Stimulated activated CD4-positive, alpha-beta T cell treated with anti-CD3 and anti-CD28 coated beads, Interleukin-4, amount 100 ng/mL, for 1 hour (primary cell): ENCODE measurements at regions not wholly inside any gene's neighbourhood (a gene's known extent, or its start where the extent isn't known, plus 50 kb on each side); places are given as distances from the start of the nearest gene placed in this dataset.
"Not testable (repeated sequence)": the region's sequence is repeated elsewhere in the genome, so short reads cannot be mapped to it uniquely, and the experiment has no call there.

Source experiments
- DNase-seq: peaks from one replicate; pipeline ENCODE4 v3.0.0-alpha.2; 2020

DNA sequence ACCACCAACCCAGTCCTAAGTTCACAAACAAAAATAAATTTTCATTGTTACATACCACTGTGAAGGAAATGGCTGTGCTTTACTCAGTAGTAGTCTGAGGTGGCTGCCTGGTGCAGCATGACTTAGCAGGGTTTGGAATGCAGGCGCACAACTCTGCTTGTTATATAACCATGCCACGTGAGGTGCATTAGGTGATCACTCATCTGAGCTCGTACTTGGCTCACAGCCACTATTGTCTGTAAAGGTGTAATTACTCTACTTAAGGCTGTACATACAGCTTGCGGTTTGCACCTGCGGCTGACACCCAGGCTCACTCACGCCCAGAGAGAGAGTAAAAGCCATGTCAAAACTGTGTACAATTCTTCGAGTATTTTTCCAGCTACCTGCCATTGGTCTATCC, 599.4 kb downstream of the LTN1 start:
- DNase-seq, result no peak

DNA sequence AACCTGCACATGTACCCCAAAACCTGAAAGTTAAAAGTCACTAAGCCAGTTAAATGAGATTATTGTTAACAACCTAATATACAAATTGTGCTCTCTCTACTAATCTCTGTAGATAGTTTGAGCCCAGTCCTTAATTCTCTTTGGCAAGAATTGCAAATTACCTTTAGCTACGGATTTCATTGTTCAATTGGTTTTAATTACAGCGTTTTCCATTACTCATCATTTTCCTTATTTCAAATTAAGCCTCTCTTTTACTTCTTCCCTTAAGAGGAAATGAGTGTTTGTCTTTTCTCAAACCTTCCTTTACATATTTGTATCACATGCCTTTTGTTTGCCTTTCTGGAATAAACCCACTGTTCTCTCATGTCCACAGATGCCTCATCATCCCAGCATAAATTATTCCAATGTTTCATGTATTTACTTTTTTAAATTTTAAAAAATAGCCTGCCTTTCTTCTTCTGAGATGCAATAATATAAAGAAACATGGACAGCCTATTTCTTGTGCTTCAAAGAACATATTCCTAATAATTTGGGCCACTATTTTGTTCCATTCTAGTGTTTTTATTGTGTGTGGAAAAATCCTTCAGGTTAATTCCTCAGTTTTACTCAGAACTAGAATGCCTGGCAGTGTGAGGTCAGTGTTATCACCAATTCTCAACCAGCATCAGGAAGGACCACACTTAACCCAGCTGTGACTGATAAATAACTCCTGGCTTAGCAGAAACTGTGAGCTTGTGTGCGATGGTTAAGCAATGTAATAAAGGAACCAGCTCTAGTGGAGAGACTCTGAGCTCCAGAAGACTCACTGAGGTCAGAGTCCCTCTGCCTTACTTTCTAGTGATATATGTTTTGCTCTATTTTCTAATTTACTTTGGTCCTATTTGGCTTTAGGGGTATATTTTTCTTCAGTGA, 600.5 kb downstream of the LTN1 start:
- DNase-seq, result no peak

DNA sequence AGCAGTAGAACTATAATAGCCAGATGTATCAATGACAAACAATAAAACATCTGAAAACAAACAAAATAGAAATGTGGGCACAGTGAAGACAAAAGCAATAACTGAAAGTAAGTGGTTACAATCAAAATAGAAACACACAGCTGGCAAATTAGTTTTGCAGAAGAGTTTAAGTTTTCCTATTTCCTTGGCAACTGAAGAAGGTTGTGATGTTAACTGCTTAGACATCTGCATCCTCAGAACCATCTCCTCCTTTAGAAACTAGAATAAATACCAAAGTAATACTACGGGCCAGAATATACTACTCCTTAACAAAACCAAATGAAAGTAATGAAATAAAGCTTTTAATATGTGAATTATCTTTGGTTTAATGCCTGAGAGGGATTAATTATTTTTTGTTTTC, 605.5 kb downstream of the LTN1 start:
- DNase-seq, result no peak

DNA sequence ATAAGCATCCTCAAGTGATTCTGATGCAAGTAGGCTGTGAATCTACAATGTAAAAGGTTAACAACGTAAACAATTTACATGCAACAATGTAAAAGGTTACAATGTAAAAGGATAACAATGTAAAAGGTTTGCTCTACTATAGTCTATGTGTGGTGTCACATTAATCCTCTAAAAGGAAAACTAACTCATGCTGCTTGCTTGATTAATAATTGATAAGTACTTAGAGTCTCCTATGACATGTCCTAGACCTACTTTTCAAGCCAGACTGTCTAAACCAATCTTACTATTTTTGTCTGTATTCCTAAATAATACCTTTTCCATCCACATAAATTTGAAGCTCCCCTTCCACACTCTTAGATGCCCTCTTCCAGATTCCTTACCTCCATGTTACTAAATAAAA, 606.8 kb downstream of the LTN1 start:
- DNase-seq, result no peak

DNA sequence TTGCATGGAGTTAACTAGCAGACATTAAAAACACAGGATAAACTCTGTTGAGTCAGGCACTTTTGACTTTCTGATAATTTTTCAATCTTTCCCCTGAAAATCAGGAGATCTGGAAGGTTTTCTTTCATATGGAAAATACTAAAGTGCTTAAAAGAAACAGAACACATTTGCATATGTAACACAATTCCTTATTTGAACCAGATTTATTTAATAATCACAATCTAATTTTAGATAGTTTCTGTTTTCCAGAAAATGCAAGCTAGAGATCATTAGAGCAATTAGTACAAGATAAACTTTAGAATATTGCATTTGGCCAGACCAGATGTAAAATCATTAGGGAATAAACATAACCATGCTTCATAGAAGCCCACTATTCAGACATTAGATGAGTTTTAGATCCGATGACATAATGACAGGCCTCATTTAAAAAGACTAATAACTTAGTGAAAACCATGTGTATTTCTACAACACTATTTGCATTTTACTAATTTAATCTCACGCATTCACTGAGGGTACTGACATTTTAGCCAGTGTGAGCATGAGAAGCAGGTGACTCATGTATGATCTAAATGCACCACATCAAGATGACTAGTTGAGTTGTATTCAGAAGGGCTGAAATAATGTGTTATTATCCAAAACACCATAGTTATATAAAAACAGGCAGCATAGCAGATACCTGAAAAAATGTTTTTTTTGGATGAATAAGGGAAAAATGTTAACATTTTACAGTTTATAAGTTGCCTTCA, 611.5 kb downstream of the LTN1 start:
- DNase-seq, result not testable (repeated sequence)

DNA sequence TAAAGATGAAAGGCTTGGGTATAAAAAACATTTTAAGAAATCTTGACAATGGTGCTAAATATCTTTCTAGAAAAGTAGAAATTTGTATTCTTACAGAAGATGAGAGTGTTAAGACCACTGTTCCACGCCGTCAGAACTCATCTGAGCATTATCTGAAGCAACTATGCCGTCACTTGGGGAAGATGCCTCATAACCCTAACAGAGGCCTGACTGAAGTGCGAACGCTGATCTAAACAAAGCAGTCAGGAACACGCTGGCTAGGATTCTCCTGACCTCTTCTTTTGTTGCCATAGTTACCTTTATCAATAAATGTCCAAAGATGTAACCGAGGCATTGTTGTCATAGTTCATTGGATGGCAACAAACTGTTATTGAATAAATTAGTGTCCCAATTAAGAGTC, 612.4 kb downstream of the LTN1 start:
- no peak for DNase-seq

DNA sequence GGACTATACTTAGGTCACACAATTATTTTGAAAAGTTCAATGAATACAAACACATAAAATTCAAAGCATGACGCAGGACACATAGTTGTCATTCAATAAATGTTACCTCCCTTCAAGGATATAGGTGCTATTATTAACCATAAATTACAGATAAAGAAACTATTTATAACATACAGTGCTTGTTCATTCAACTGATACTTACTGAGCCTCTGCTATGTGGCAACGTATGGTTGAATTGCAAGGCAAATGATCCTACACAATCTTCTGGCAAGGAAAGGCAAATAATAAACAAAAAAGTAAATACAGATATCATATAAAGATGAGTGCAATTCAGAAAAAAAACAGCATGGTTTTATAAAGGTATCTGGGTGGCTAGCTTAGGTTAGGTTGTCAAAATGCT, 614.7 kb downstream of the LTN1 start:
- DNase-seq, result no peak

DNA sequence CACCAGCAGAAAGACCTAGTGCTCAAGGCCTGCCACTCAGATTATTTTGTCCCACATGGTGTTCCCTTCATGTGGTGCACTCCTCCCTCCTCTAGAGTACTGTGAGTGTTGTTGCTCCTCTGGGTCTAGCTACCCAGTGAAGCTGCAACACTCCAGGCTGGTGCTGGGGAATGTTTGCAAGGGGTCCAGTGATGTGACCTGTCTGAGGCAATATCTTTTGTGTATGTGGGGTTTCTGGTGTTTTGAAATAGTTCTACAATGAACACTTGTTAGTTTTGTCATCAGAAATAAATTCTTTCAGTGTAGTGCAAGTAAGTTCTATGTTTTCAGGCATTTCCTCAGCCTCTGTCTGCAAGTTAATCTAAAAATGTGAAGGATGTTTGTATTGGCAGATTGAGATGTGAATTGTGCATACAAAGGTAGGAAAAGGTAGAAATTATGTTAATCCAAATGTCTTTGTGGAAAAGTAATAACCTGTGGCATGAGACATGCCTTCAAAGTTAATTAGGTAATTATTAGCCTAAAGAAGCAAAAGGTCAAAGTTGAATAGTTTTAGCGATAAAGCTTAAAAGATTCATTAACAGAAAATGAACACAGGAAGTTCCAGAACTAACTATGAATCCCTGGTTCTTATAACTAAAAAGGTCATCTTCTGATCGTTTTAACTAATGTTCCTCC, 616.8 kb downstream of the LTN1 start:
- DNase-seq, result no peak

DNA sequence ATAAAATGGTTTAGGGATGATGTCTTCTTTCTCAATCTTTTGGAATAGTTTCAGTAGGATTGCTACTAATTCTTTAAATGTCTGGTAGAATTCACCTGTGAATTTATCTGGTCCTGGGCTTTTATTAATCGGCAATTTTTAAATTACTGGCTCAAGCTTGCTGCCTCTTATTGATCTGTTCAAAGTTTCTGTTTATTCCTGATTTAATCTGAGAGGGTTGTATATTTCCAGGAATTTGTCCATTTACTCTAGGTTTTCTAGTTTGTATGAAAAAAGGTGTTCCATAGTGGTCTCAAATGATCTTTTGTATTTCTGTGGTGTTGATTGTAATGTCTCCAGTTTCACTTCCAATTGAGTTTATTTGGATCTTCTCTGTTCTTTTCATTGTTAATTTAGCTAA, 617.8 kb downstream of the LTN1 start:
- no peak for DNase-seq

DNA sequence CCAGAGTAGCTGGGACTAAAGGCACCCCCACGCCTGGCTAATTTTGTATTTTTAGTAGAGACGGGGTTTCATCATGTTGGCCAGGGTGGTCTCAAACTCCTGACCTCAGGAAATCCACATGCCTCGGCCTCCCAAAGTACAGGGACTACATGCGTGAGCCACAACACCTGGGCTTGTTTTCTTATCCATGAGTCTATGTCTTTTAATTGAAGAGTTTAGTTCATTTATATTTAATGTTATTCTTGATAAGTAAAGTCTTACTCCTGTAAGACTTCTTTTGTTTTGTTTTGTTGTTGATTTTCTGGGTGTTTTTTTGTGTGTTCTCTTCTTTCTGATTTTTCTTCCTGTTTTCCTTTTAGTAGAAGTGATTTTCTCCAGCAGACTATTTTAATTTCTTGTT, 621.0 kb downstream of the LTN1 start:
- DNase-seq, result no peak

DNA sequence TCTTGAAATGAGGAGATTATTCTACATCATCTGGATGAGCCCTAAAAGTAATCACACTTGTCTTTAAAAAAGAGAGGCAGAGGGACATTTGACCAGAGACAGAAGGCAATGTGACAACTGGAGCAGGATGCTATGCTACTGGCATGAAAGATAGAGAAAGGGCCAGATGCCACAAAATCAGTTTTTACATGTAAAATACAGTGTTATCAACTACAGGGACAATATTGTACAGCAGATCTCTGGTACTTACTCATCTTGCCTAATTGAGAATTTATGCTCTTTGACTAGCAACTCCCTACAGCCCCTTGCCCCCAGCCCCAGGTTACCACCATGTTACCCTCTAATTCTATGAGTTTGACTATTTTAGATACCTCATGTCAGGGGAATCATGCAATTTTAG, 633.4 kb downstream of the LTN1 start:
- no peak for DNase-seq

DNA sequence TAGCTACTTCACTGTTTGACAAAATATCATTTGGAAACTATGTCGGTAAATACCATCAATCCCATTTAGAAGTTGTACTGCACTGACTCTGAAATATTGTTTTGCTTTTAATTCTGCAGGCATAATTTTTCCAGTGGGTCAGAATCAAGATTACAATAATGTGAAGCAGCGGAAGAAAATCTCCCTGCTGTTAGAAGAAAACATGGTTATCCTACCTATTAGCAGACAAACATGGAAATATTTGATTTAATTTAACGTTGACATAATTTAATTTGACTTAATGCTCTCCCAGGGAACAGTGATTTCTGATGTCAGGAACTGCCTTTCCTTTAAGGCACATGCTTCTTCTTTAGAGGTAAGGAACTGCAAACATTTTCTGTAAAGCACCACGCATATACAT, 634.0 kb downstream of the LTN1 start:
- no peak for DNase-seq

DNA sequence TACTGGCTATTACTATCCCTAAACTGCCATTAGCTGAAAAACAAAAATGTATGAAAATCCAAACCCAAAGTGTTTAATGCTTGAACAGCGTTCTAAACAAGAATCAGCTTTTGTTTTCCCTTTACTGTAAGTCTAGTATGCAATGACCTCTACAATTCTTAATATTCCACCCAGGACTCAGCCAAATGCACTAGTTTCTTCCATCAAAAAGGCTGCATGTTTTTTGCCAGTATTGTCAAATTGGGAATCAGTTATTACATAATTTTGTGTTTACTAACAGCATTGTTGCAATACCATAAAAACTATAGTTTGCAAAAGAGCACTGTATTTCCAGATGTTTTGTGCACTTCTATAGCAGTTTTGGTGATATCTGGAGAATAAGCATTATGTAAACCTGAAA, 634.5 kb downstream of the LTN1 start:
- DNase-seq, result no peak

DNA sequence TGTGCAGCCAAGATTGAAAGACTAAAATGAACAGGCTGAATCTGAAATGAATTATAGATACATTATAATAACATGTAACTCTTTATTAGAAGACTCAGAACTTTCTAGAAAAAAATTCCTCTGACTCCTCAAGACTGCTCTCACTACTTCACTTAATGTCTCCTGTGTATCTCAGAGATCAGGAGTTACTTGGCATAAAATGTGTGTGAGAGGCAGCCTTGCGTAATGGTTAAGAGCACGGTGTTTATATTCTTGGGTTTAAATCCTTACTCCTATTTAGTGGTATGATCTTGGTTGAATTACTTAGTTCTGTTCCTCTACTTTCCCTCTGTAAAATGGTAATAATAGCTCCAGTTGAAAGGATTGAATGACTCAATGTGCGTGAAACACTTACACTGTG, 634.9 kb downstream of the LTN1 start:
- no peak for DNase-seq

DNA sequence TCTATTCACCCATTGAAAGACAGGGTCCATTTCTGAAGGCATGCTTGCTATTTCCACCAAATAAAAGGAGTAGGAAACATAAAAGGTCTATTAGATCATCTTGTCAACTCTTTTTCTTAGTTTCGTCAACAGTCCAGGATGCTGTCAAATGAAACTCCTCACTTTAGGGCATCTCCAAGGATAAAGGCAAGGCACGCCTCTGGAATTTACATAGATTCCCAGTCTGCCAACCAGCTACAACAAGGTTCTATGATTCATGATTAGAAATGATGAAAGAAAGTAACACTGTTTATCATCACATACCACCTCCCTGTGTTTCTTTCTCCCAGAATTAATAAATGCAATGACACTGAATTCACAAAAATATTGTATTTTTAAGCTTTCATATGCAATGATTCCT, 636.3 kb downstream of the LTN1 start:
- no peak for DNase-seq

DNA sequence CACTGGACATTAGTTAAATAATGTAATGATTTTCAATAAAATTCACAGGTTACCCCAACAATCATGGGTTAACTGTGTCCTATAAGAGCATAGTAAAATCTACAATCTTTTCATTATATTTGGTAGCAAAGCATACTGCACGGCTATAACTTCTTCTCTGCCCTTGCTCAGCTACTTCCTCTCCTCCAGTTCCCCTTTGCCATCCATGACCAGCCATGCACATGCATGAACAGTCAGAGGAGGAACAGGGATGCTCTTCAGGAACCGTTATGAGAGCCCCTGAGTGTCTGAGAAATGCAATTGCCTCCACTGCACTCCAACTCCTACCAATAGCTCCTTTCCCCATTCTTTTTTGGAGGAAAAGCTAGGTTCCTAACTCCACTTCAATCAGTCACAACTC, 646.7 kb downstream of the LTN1 start:
- DNase-seq, result no peak

DNA sequence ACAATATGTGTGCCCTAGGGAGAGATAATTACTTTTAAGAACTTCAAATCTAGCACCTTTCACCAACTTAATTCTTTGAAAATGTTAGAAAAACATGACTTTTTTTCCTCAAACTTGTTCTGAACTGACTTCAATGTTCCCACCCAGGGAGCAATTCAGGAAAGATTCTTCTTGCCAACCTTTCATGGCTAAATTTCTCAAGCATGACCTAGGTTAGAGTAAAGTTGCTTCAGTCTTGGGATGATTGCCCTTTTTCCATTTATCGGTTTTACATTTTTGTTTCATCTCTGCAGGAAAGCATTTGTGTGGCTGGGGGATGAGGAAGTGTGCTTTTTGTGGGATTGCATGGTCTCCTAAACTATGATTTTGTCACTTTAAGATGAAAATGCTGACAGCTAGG, 647.7 kb downstream of the LTN1 start:
- DNase-seq, result no peak

DNA sequence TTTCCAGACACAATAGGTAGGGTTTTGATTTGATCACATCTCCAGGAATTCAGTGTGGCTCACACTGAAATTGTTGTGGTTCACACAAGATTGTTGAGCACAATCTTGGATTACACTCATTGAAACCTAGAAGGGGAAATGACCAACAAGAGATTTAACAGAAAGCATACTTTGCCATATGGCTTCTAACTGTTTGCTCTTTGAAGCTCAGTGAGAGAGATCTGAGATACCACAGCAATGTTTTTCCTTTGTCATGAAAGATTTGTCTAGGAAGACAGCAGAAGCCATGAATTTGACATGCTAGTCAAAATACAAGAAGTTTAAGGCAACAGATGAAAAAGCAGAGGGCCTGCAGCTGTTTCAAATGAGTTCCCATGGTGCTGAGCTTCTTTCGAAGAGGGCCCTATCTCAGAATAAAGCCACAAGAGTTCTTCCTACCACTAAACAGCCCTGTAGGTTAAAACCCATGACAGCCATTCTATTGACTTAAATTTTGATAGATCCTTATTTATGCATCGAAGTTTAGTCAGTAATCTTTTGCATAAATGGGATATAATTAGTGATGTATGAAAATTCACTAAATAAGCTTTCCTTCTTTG, 650.4 kb downstream of the LTN1 start:
- no peak for DNase-seq

DNA sequence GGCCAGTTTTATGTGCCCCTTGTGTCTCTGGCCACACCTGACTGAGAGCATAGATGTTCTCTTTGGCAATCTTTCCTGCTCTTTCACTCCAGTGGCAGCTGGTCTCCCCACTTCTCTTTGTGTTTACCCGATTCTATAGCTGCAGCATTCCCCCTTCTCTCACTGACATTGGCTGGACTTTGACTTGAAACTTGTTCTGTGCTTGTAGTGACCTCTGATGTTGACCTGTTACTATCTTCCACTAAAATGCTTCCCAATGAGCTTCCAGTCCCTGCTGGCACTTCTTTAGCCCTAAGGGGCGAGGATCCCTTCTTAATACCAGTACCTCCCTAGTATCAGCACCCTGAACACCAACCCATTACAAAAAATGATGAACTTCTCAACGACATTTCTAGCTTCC, 653.3 kb downstream of the LTN1 start:
- DNase-seq, result no peak

DNA sequence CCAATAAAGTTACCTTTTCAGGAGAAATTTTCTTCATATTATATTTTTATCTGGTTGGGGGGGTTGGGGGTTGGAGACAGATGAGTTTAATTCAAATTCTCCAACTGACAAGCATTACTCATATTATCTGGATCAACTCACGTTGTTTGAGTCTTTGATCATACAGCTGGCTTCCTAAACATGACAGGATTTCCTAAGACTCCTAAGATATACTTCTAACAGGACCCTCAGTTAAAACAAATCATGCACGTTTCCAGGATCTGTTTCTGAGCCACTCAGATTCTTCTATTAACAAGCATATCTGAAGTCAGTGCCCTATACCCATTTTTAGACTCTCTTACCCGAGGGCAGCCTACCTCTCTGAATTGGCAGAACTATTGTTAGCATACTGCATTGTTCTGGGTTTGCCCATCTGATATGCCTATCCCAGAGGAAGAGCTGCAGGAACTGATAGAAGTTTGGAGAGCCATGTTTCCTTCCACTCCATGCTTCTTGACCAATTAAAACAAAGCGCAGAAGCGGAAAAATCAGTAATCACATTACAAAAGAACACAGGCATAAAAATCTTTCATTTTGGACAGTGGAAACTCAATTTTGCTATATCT, 653.9 kb downstream of the LTN1 start:
- no peak for DNase-seq

DNA sequence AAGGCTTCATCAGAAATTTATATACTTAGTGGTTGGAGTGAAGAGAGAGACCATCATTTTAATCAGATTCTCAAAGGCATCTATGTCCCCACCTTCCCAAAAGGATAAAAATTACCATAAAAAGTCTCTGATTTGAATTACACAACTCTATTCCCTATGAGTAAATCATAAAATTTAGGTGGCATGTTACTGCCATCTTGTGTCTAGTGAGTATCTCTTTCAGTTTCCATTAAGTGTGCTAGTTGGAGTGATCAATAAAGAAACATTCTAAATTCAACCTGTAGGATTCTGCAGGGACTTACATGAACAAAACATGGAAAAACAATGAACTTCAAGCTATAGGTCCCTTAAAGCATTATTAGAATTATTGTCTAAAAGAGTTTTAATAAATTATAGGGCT, 655.4 kb downstream of the LTN1 start:
- no peak for DNase-seq

DNA sequence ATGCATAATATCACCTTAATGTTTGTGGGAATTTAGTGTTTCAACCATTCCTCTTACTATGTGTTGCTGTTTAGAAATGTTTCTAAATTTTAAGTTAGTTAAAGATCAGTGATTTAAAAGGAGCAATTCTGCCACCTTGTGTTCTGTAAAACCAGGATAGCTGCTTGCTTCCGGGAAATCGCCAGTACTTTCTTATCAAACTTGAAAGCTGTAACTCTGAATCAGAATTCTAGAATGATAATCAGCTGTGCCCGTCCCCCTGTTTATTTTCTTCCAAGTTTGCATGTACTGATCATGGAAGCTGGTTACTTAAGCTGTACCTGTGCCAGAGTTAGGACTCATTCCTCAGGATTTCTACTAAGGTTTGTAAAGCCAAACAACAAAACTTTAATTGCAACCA, 656.4 kb downstream of the LTN1 start:
- DNase-seq, result no peak

DNA sequence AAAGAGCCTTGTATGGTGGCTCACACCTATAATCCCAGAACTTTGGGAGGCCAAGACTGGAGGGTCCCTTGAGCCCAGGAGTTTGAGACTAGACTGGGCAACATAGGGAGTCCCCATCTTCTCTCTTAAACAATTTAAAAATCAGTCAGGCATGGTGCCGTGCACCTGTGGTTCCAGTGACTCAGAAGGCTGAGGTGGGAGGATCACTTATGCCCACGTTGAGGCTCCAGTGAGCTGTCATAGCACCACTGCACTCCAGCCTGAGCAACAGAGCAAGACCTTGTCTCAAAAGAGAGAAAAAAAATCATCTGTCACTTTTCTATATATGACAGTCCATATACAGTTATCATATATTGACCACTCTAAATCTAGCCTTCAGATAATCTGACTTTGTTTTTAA, 658.3 kb downstream of the LTN1 start:
- no peak for DNase-seq
